ENCODE measurements at regions not wholly inside any gene's neighbourhood (a gene's known extent, or its start where the extent isn't known, plus 50 kb on each side); places are given as distances from the start of the nearest gene placed in this dataset.

DNA sequence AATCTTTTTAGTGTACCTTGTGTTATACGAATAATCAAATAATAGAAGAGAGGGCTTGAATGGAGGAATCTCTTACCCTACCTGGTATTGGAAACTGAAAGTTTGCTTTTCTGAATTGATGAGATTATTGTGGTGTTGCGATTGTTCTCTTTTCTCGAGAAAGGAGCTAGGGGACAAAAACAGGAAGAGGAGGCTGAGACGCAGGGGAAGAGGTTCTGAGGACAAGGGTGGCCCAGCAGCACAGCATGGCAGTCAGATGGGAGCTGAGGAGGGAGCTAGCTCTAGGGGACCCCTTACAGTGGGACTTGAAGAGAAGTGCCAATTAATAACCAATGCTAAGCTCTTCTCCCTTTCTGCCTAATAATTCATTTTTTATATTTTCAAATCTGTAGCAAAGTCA is 183.3 kb upstream of the DMAC1 start:
- TF ChIP-seq CTCF (IDR thresholded peaks at IDR 0.05), result no peak
- no peak for TF ChIP-seq EP300 (IDR thresholded peaks at IDR 0.05)

All from gastroesophageal sphincter (tissue), 3 donors.